Thoracic aorta (tissue), 2 donors: ENCODE measurements at regions not wholly inside any gene's neighbourhood (a gene's known extent, or its start where the extent isn't known, plus 50 kb on each side); places are given as distances from the start of the nearest gene placed in this dataset.

Experiments used
- ATAC-seq: fragments of 150-250 bp; one replicate; pipeline ENCODE4 v1.8.0; 2017; ENCODE audit warnings: low read depth; ENCODE audit not compliant: insufficient number of reproducible peaks, low FRiP score
- DNase-seq: peaks from one replicate; pipeline ENCODE4 v3.0.0-alpha.2; 2020; ENCODE audit warnings: low spot score
- H3K27ac ChIP-seq, 2 donors: fragments of 200-600 bp; sonication (generic); 1 replicate in 1 of 2; 2 replicates in 1 of 2; pipeline ENCODE4 v1.5.1; 2016; ENCODE audit warnings: mild to moderate bottlenecking in 2 of 2, moderate library complexity in 2 of 2
- H3K27me3 ChIP-seq: fragments of 200-600 bp; sonication (generic); replicated peaks from 2 replicates; pipeline ENCODE4 v1.6.0; 2016; ENCODE audit warnings: mild to moderate bottlenecking; ENCODE audit not compliant: insufficient read depth
- H3K36me3 ChIP-seq: fragments of 200-600 bp; sonication (generic); one replicate; pipeline ENCODE4 v1.5.1; 2016
- H3K4me1 ChIP-seq, 2 donors: fragments of 200-600 bp; sonication (generic); 1 replicate in 1 of 2; 2 replicates in 1 of 2; pipeline versions ENCODE4 v1.5.1 to v1.6.0; 2016; ENCODE audit warnings: low read depth in 2 of 2, mild to moderate bottlenecking in 1 of 2; ENCODE audit not compliant: control insufficient read depth in 1 of 2
- H3K4me3 ChIP-seq: fragments of 200-600 bp; sonication (generic); 2 replicates; pipeline ENCODE4 v1.5.1; 2016; ENCODE audit warnings: mild to moderate bottlenecking
- H3K9me3 ChIP-seq: fragments of 200-600 bp; sonication (generic); 2 replicates; pipeline ENCODE4 v1.5.1; 2016
- TF ChIP-seq, protein P1 (sequence below): fragments of 200-600 bp; sonication (generic); IDR thresholded peaks from one replicate; pipeline ENCODE4 v1.5.1; 2019; ENCODE audit warnings: antibody characterized with exemption

DNA sequence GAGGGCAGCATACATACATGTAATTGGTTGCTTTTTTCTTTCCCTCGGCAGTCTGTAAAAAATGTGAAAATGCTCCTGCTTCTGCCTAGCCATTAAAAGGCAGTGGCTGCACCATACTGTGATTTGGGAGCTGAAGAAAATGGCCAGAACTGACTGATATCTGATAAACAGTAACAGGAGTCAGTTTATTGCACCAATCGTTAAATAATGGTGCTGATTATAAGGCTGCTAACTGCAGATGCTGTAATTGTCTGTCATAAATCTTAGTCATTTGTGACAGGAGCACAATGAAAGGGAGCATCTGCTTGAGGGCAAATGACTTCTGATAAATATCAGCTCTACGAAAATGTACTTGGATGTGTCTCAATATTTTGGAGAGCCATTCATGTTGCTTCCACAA is 263.1 kb upstream of the DNAJC19 start:
- Histone ChIP-seq H3K4me1 (no peaks in the 10 kb centered on the region), H3K9me3 (no peaks in the 10 kb centered on the region), H3K36me3 (no peaks in the 10 kb centered on the region), H3K27ac (no peak overlapping the region), H3K4me3 (no peak overlapping the region), H3K27me3 (no peaks in the 10 kb centered on the region)
- ATAC-seq = no peak
- TF ChIP-seq, protein P1, sequence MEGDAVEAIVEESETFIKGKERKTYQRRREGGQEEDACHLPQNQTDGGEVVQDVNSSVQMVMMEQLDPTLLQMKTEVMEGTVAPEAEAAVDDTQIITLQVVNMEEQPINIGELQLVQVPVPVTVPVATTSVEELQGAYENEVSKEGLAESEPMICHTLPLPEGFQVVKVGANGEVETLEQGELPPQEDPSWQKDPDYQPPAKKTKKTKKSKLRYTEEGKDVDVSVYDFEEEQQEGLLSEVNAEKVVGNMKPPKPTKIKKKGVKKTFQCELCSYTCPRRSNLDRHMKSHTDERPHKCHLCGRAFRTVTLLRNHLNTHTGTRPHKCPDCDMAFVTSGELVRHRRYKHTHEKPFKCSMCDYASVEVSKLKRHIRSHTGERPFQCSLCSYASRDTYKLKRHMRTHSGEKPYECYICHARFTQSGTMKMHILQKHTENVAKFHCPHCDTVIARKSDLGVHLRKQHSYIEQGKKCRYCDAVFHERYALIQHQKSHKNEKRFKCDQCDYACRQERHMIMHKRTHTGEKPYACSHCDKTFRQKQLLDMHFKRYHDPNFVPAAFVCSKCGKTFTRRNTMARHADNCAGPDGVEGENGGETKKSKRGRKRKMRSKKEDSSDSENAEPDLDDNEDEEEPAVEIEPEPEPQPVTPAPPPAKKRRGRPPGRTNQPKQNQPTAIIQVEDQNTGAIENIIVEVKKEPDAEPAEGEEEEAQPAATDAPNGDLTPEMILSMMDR = no peak
- DNase-seq = no peak

- no peak overlapping the region for H3K27ac ChIP-seq
- TF ChIP-seq, protein P1 = no peak
- no peaks in the 10 kb centered on the region for H3K4me1 ChIP-seq
- no peaks in the 10 kb centered on the region for H3K27me3 ChIP-seq
- DNase-seq (no peak), ATAC-seq (no peak)
- no peaks in the 10 kb centered on the region for H3K9me3 ChIP-seq
- H3K36me3 ChIP-seq = no peaks in the 10 kb centered on the region
- H3K4me3 ChIP-seq = no peak overlapping the region
Observed at GRCh38 chr3:181250714-181251113, 261.2 kb upstream of the DNAJC19 start.

DNA sequence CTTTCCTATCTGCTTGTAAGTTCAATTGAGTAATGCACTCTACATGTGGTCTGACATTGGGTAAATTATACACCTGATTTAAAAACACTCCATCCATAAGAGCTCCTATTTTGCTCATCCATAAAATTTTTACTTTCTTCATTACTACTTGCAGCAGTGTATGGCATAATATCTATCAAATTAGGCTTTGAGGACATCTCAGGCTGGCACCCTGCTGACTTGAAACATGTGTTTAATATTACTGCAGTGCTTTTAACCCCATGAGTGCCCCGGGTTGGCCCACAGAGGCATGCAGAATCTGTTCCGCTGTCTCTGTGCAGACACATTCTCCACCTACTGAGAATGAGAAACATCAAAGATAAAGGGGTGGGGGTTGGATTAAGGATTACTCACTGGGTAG is 249.9 kb upstream of the DNAJC19 start:
- ATAC-seq (no peak), DNase-seq (no peak)
- Histone ChIP-seq H3K36me3 (no peaks in the 10 kb centered on the region), H3K9me3 (no peaks in the 10 kb centered on the region), H3K4me3 (no peak overlapping the region), H3K27ac (no peak overlapping the region), H3K4me1 (no peaks in the 10 kb centered on the region), H3K27me3 (no peaks in the 10 kb centered on the region)
- TF ChIP-seq, protein P1 = no peak

- ATAC-seq (no peak), DNase-seq (no peak)
- Histone ChIP-seq H3K4me1 (no peaks in the 10 kb centered on the region), H3K27ac (no peak overlapping the region), H3K9me3 (no peaks in the 10 kb centered on the region), H3K4me3 (no peak overlapping the region), H3K36me3 (no peaks in the 10 kb centered on the region), H3K27me3 (no peaks in the 10 kb centered on the region)
- TF ChIP-seq, protein P1 = no peak
Observed at GRCh38 chr3:181230258-181230657, 240.7 kb upstream of the DNAJC19 start.

DNA sequence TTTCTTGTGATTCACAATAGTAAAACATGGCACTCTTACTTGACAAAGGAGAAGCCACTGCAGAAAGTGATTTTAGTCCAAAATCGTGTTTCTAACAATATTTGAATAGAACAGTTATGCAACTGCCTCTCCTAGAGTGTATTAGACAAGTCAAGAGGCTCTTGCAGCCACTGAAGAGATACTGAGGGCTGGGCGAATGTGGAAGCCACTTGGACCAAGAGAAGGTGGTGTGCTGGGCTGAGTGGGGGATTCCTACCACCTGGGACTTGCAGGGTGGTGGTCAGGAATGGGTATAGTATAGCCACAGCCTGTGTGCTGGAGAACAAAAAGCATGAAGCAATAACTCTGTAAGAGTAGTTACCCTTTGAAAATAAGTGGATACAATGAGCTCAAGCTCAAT is 223.8 kb upstream of the DNAJC19 start:
- no peaks in the 10 kb centered on the region for H3K27me3 ChIP-seq
- no peak for ATAC-seq
- H3K9me3 ChIP-seq = no peaks in the 10 kb centered on the region
- H3K27ac ChIP-seq = no peak overlapping the region
- TF ChIP-seq, protein P1 = no peak
- no peak for DNase-seq
- H3K4me3 ChIP-seq = no peak overlapping the region
- H3K4me1 ChIP-seq = no peaks in the 10 kb centered on the region
- no peaks in the 10 kb centered on the region for H3K36me3 ChIP-seq
